ENCODE measurements at regions not wholly inside any gene's neighbourhood (a gene's known extent, or its start where the extent isn't known, plus 50 kb on each side); places are given as distances from the start of the nearest gene placed in this dataset.

GRCh38 chr13:106714271-106714982, 146.5 kb upstream of the ARGLU1 start:
- Histone ChIP-seq H3K4me3 (ENCODE audit: low read length, poor library complexity, severe bottlenecking) (no peak overlapping the region), H3K9me3 (ENCODE audit: insufficient read depth, low read depth, low read length) (no peaks in the 10 kb centered on the region), H2AFZ (ENCODE audit: low read length) (no peak overlapping the region), H3K36me3 (ENCODE audit: insufficient read depth, low read length) (no peaks in the 10 kb centered on the region), H3K9ac (ENCODE audit: low read depth, low read length, poor library complexity, severe bottlenecking) (no peak overlapping the region), H3K9me2 (replicated peaks; ENCODE audit: low read depth, low read length) (no peaks in the 10 kb centered on the region), H3K4me1 (ENCODE audit: insufficient read depth, low read length, poor library complexity, severe bottlenecking) (no peaks in the 10 kb centered on the region), H3K27me3 (ENCODE audit: insufficient read depth, low read length, poor library complexity, severe bottlenecking) (no peaks in the 10 kb centered on the region), H3K4me2 (ENCODE audit: low read depth, low read length, poor library complexity, severe bottlenecking) (no peak overlapping the region), H3K79me2 (ENCODE audit: insufficient read depth, low read length) (no peaks in the 10 kb centered on the region), H3F3A (ENCODE audit: low read depth) (no peaks in the 10 kb centered on the region), H4K20me1 (ENCODE audit: insufficient read depth, low read length, poor library complexity, severe bottlenecking) (no peaks in the 10 kb centered on the region)
- TF ChIP-seq EZH2phosphoT487 (IDR thresholded peaks at IDR 0.05; ENCODE audit: borderline replicate concordance) (no peak), CTCF (conservative IDR thresholded peaks at IDR 0.05; ENCODE audit: low read length) (no peak)

GRCh38 chr13:106712381-106712780, 144.4 kb upstream of the ARGLU1 start:
- Histone ChIP-seq H3K9me3 (ENCODE audit: insufficient read depth, low read depth, low read length) (no peaks in the 10 kb centered on the region), H3K4me2 (ENCODE audit: low read depth, low read length, poor library complexity, severe bottlenecking) (no peak overlapping the region), H3K4me1 (ENCODE audit: insufficient read depth, low read length, poor library complexity, severe bottlenecking) (no peaks in the 10 kb centered on the region), H3K27me3 (ENCODE audit: insufficient read depth, low read length, poor library complexity, severe bottlenecking) (no peaks in the 10 kb centered on the region), H3K9me2 (replicated peaks; ENCODE audit: low read depth, low read length) (no peaks in the 10 kb centered on the region), H2AFZ (ENCODE audit: low read length) (no peak overlapping the region), H3K4me3 (ENCODE audit: low read length, poor library complexity, severe bottlenecking) (no peak overlapping the region), H3F3A (ENCODE audit: low read depth) (no peaks in the 10 kb centered on the region), H4K20me1 (ENCODE audit: insufficient read depth, low read length, poor library complexity, severe bottlenecking) (no peaks in the 10 kb centered on the region), H3K9ac (ENCODE audit: low read depth, low read length, poor library complexity, severe bottlenecking) (no peak overlapping the region), H3K79me2 (ENCODE audit: insufficient read depth, low read length) (no peaks in the 10 kb centered on the region), H3K36me3 (ENCODE audit: insufficient read depth, low read length) (no peaks in the 10 kb centered on the region)
- no peak for TF ChIP-seq CTCF (conservative IDR thresholded peaks at IDR 0.05; ENCODE audit: low read length)
- no peak for TF ChIP-seq EZH2phosphoT487 (IDR thresholded peaks at IDR 0.05; ENCODE audit: borderline replicate concordance)

- Histone ChIP-seq H3K9me3 (ENCODE audit: insufficient read depth, low read depth, low read length) (no peaks in the 10 kb centered on the region), H3F3A (ENCODE audit: low read depth) (no peaks in the 10 kb centered on the region), H3K9ac (ENCODE audit: low read depth, low read length, poor library complexity, severe bottlenecking) (no peak overlapping the region), H3K27me3 (ENCODE audit: insufficient read depth, low read length, poor library complexity, severe bottlenecking) (no peaks in the 10 kb centered on the region), H3K4me3 (ENCODE audit: low read length, poor library complexity, severe bottlenecking) (no peak overlapping the region), H2AFZ (ENCODE audit: low read length) (no peak overlapping the region), H3K9me2 (replicated peaks; ENCODE audit: low read depth, low read length) (no peaks in the 10 kb centered on the region), H3K4me1 (ENCODE audit: insufficient read depth, low read length, poor library complexity, severe bottlenecking) (no peaks in the 10 kb centered on the region), H3K36me3 (ENCODE audit: insufficient read depth, low read length) (no peaks in the 10 kb centered on the region), H4K20me1 (ENCODE audit: insufficient read depth, low read length, poor library complexity, severe bottlenecking) (no peaks in the 10 kb centered on the region), H3K79me2 (ENCODE audit: insufficient read depth, low read length) (no peaks in the 10 kb centered on the region), H3K4me2 (ENCODE audit: low read depth, low read length, poor library complexity, severe bottlenecking) (no peak overlapping the region)
- TF ChIP-seq EZH2phosphoT487 (IDR thresholded peaks at IDR 0.05; ENCODE audit: borderline replicate concordance) (no peak), CTCF (conservative IDR thresholded peaks at IDR 0.05; ENCODE audit: low read length) (no peak)
These were observed 142.3 kb upstream of the ARGLU1 start for GRCh38 chr13:106710266-106710665.
